Peyer's patch (tissue), 2 donors: ENCODE measurements at regions not wholly inside any gene's neighbourhood (a gene's known extent, or its start where the extent isn't known, plus 50 kb on each side); places are given as distances from the start of the nearest gene placed in this dataset.

ENCODE experiments used
- small RNA-seq, 2 donors: library from RNA; depleted of rRNA; stranded (forward); fragments of <200 nt; gene quantifications; one replicate each; pipeline ENCODE3, GENCODE V24; 2016

Small RNA genes in the stretch of these regions (small RNA-seq; reads per million reads assigned to genes)
- gene AL390123.1: 0 reads per million in 2 donors
- gene RNA5SP326: 0 reads per million in 2 donors
- 0 reads per million in 2 donors for gene RNU5B-6P
- 0 reads per million in 2 donors for gene RNU6-839P
